ENCODE measurements at regions not wholly inside any gene's neighbourhood (a gene's known extent, or its start where the extent isn't known, plus 50 kb on each side); places are given as distances from the start of the nearest gene placed in this dataset.

GRCh38 chr7:15963206-15963605, 276.7 kb upstream of the MEOX2 start:
- WGBS (ENCODE audit: insufficient coverage): no CpG with 5 or more reads among the region's 3 CpGs
- DNase-seq (no peak), ATAC-seq (replicated peaks in 1 of 4) (no peak)
- H3K9me3 Mint-ChIP-seq: peaks cover 0 to 5% (median 5%) of the 10 kb centered on the region in 3 donors
- ChIA-PET CTCF (interaction anchor here in 1 of 2 donors (0.6 kb wide), 1 partner anchor 194 kb away, joined by 3 read pairs; no protein-coding TSS in a partner anchor), POLR2A (no interaction called here)
- H3K4me3 Mint-ChIP-seq: no peak overlapping the region
- H3K9me3 ChIP-seq: no peaks in the 10 kb centered on the region
- H3K27me3 ChIP-seq (replicated peaks in 1 of 2; ENCODE audit: control insufficient read depth in 2 of 2, extremely low read depth in 1 of 2, insufficient read depth in 2 of 2, low read length in 1 of 2): no peaks in the 10 kb centered on the region
- no peaks in the 10 kb centered on the region for H3K4me1 ChIP-seq (ENCODE audit: control insufficient read depth in 1 of 2, extremely low read depth in 1 of 2, insufficient read depth in 2 of 2, low read length in 2 of 2)
- no peaks in the 10 kb centered on the region for H3K36me3 ChIP-seq (ENCODE audit: control insufficient read depth in 2 of 2, extremely low read depth in 1 of 2, insufficient read depth in 1 of 2, low read length in 1 of 2)
- H3K27me3 Mint-ChIP-seq: no peaks in the 10 kb centered on the region
- no peak overlapping the region for H3K4me3 ChIP-seq (ENCODE audit: control insufficient read depth in 1 of 2, extremely low read depth in 1 of 2, low read length in 1 of 2)
- no peaks in the 10 kb centered on the region for H3K36me3 Mint-ChIP-seq
- H3K27ac ChIP-seq (ENCODE audit: low read length): no peak overlapping the region
- no peak overlapping the region for H3K27ac Mint-ChIP-seq
- H3K4me1 Mint-ChIP-seq: no peaks in the 10 kb centered on the region

GRCh38 chr7:15954671-15955354, 268.3 kb upstream of the MEOX2 start:
- ATAC-seq (replicated peaks in 1 of 4): no peak
- no peak for DNase-seq
- no peaks in the 10 kb centered on the region for H3K36me3 ChIP-seq (ENCODE audit: control insufficient read depth in 2 of 2, extremely low read depth in 1 of 2, insufficient read depth in 1 of 2, low read length in 1 of 2)
- no peak overlapping the region for H3K4me3 ChIP-seq (ENCODE audit: control insufficient read depth in 1 of 2, extremely low read depth in 1 of 2, low read length in 1 of 2)
- Mint-ChIP-seq H3K27me3 (no peaks in the 10 kb centered on the region), H3K4me3 (no peak overlapping the region), H3K4me1 (no peaks in the 10 kb centered on the region), H3K27ac (no peak overlapping the region), H3K9me3 (peaks cover 3 to 11% (median 5%) of the 10 kb centered on the region in 3 donors), H3K36me3 (no peaks in the 10 kb centered on the region)
- H3K27me3 ChIP-seq (replicated peaks in 1 of 2; ENCODE audit: control insufficient read depth in 2 of 2, extremely low read depth in 1 of 2, insufficient read depth in 2 of 2, low read length in 1 of 2): no peaks in the 10 kb centered on the region
- CTCF ChIA-PET: interaction anchor here in 1 of 2 donors (0.7 kb wide), 1 partner anchor 1452 kb away, joined by 4 read pairs; no protein-coding TSS in a partner anchor
- H3K27ac ChIP-seq (ENCODE audit: low read length): no peak overlapping the region
- H3K4me1 ChIP-seq (ENCODE audit: control insufficient read depth in 1 of 2, extremely low read depth in 1 of 2, insufficient read depth in 2 of 2, low read length in 2 of 2): no peaks in the 10 kb centered on the region
- H3K9me3 ChIP-seq: no peaks in the 10 kb centered on the region
- no CpG with 5 or more reads among the region's 2 CpGs for WGBS (ENCODE audit: insufficient coverage)
- POLR2A ChIA-PET: no interaction called here

- Mint-ChIP-seq H3K4me3 (no peak overlapping the region), H3K4me1 (no peaks in the 10 kb centered on the region), H3K9me3 (peaks cover 0 to 14% (median 3%) of the 10 kb centered on the region in 3 donors), H3K36me3 (no peaks in the 10 kb centered on the region), H3K27ac (no peak overlapping the region), H3K27me3 (no peaks in the 10 kb centered on the region)
- Histone ChIP-seq H3K9me3 (no peaks in the 10 kb centered on the region), H3K27me3 (replicated peaks in 1 of 2; ENCODE audit: control insufficient read depth in 2 of 2, extremely low read depth in 1 of 2, insufficient read depth in 2 of 2, low read length in 1 of 2) (no peaks in the 10 kb centered on the region), H3K4me3 (ENCODE audit: control insufficient read depth in 1 of 2, extremely low read depth in 1 of 2, low read length in 1 of 2) (no peak overlapping the region), H3K27ac (ENCODE audit: low read length) (no peak overlapping the region), H3K36me3 (ENCODE audit: control insufficient read depth in 2 of 2, extremely low read depth in 1 of 2, insufficient read depth in 1 of 2, low read length in 1 of 2) (no peaks in the 10 kb centered on the region), H3K4me1 (ENCODE audit: control insufficient read depth in 1 of 2, extremely low read depth in 1 of 2, insufficient read depth in 2 of 2, low read length in 2 of 2) (no peaks in the 10 kb centered on the region)
- no peak for DNase-seq
- no peak for ATAC-seq (replicated peaks in 1 of 4)
- CTCF ChIA-PET: no interaction called here
- POLR2A ChIA-PET: no interaction called here
- WGBS (ENCODE audit: insufficient coverage): no CpG with 5 or more reads among the region's 3 CpGs
Observed at GRCh38 chr7:15950299-15950698, 263.8 kb upstream of the MEOX2 start.

- Mint-ChIP-seq H3K27me3 (no peaks in the 10 kb centered on the region), H3K27ac (no peak overlapping the region), H3K4me3 (no peak overlapping the region), H3K4me1 (no peaks in the 10 kb centered on the region), H3K9me3 (peaks cover 0 to 14% (median 3%) of the 10 kb centered on the region in 3 donors), H3K36me3 (no peaks in the 10 kb centered on the region)
- ChIA-PET POLR2A (no interaction called here), CTCF (no interaction called here)
- ATAC-seq (replicated peaks in 1 of 4): no peak
- Histone ChIP-seq H3K4me3 (ENCODE audit: control insufficient read depth in 1 of 2, extremely low read depth in 1 of 2, low read length in 1 of 2) (no peak overlapping the region), H3K27me3 (replicated peaks in 1 of 2; ENCODE audit: control insufficient read depth in 2 of 2, extremely low read depth in 1 of 2, insufficient read depth in 2 of 2, low read length in 1 of 2) (no peaks in the 10 kb centered on the region), H3K4me1 (ENCODE audit: control insufficient read depth in 1 of 2, extremely low read depth in 1 of 2, insufficient read depth in 2 of 2, low read length in 2 of 2) (no peaks in the 10 kb centered on the region), H3K36me3 (ENCODE audit: control insufficient read depth in 2 of 2, extremely low read depth in 1 of 2, insufficient read depth in 1 of 2, low read length in 1 of 2) (no peaks in the 10 kb centered on the region), H3K27ac (ENCODE audit: low read length) (no peak overlapping the region), H3K9me3 (no peaks in the 10 kb centered on the region)
- no CpG with 5 or more reads among the region's 2 CpGs for WGBS (ENCODE audit: insufficient coverage)
- DNase-seq: no peak
Observed at GRCh38 chr7:15947754-15948153, 261.3 kb upstream of the MEOX2 start.

- DNase-seq: no peak
- Mint-ChIP-seq H3K4me3 (no peak overlapping the region), H3K4me1 (no peaks in the 10 kb centered on the region), H3K9me3 (peaks cover 0 to 3% (median 3%) of the 10 kb centered on the region in 3 donors), H3K27ac (no peak overlapping the region), H3K36me3 (no peaks in the 10 kb centered on the region), H3K27me3 (no peaks in the 10 kb centered on the region)
- Histone ChIP-seq H3K4me3 (ENCODE audit: control insufficient read depth in 1 of 2, extremely low read depth in 1 of 2, low read length in 1 of 2) (no peak overlapping the region), H3K9me3 (no peaks in the 10 kb centered on the region), H3K36me3 (ENCODE audit: control insufficient read depth in 2 of 2, extremely low read depth in 1 of 2, insufficient read depth in 1 of 2, low read length in 1 of 2) (no peaks in the 10 kb centered on the region), H3K27ac (ENCODE audit: low read length) (no peak overlapping the region), H3K27me3 (replicated peaks in 1 of 2; ENCODE audit: control insufficient read depth in 2 of 2, extremely low read depth in 1 of 2, insufficient read depth in 2 of 2, low read length in 1 of 2) (no peaks in the 10 kb centered on the region), H3K4me1 (ENCODE audit: control insufficient read depth in 1 of 2, extremely low read depth in 1 of 2, insufficient read depth in 2 of 2, low read length in 2 of 2) (no peaks in the 10 kb centered on the region)
- ATAC-seq (replicated peaks in 1 of 4): no peak
- ChIA-PET CTCF (no interaction called here), POLR2A (no interaction called here)
Observed at GRCh38 chr7:15938115-15938514, 251.6 kb upstream of the MEOX2 start.

- H3K27ac ChIP-seq (ENCODE audit: low read length): no peak overlapping the region
- Mint-ChIP-seq H3K27me3 (no peaks in the 10 kb centered on the region), H3K27ac (no peak overlapping the region), H3K4me3 (no peak overlapping the region), H3K36me3 (no peaks in the 10 kb centered on the region), H3K4me1 (no peaks in the 10 kb centered on the region), H3K9me3 (peaks cover 0 to 3% (median 3%) of the 10 kb centered on the region in 3 donors)
- ChIA-PET POLR2A (no interaction called here), CTCF (no interaction called here)
- no peak overlapping the region for H3K4me3 ChIP-seq (ENCODE audit: control insufficient read depth in 1 of 2, extremely low read depth in 1 of 2, low read length in 1 of 2)
- no peaks in the 10 kb centered on the region for H3K27me3 ChIP-seq (replicated peaks in 1 of 2; ENCODE audit: control insufficient read depth in 2 of 2, extremely low read depth in 1 of 2, insufficient read depth in 2 of 2, low read length in 1 of 2)
- H3K4me1 ChIP-seq (ENCODE audit: control insufficient read depth in 1 of 2, extremely low read depth in 1 of 2, insufficient read depth in 2 of 2, low read length in 2 of 2): no peaks in the 10 kb centered on the region
- DNase-seq (no peak), ATAC-seq (replicated peaks in 1 of 4) (no peak)
- H3K9me3 ChIP-seq: no peaks in the 10 kb centered on the region
- H3K36me3 ChIP-seq (ENCODE audit: control insufficient read depth in 2 of 2, extremely low read depth in 1 of 2, insufficient read depth in 1 of 2, low read length in 1 of 2): no peaks in the 10 kb centered on the region
Observed at GRCh38 chr7:15937571-15937970, 251.1 kb upstream of the MEOX2 start.

- Histone ChIP-seq H3K27me3 (replicated peaks in 1 of 2; ENCODE audit: control insufficient read depth in 2 of 2, extremely low read depth in 1 of 2, insufficient read depth in 2 of 2, low read length in 1 of 2) (no peaks in the 10 kb centered on the region), H3K27ac (ENCODE audit: low read length) (no peak overlapping the region), H3K4me3 (ENCODE audit: control insufficient read depth in 1 of 2, extremely low read depth in 1 of 2, low read length in 1 of 2) (no peak overlapping the region), H3K36me3 (ENCODE audit: control insufficient read depth in 2 of 2, extremely low read depth in 1 of 2, insufficient read depth in 1 of 2, low read length in 1 of 2) (no peaks in the 10 kb centered on the region), H3K9me3 (no peaks in the 10 kb centered on the region), H3K4me1 (ENCODE audit: control insufficient read depth in 1 of 2, extremely low read depth in 1 of 2, insufficient read depth in 2 of 2, low read length in 2 of 2) (no peaks in the 10 kb centered on the region)
- H3K27me3 Mint-ChIP-seq: no peaks in the 10 kb centered on the region
- ATAC-seq (replicated peaks in 1 of 4) (no peak), DNase-seq (no peak)
- no peak overlapping the region for H3K4me3 Mint-ChIP-seq
- ChIA-PET CTCF (interaction anchor here in 1 of 2 donors (0.6 kb wide), 1 partner anchor 9 kb away, joined by 3 read pairs; no protein-coding TSS in a partner anchor), POLR2A (interaction anchor here in 1 of 2 donors (0.7 kb wide), 1 partner anchor 79 kb away, joined by 3 read pairs; no protein-coding TSS in a partner anchor)
- H3K36me3 Mint-ChIP-seq: no peaks in the 10 kb centered on the region
- H3K9me3 Mint-ChIP-seq: peaks cover 0 to 3% (median 3%) of the 10 kb centered on the region in 3 donors
- 83% methylated on average over 2 of the region's 2 CpGs for WGBS (ENCODE audit: insufficient coverage)
- no peaks in the 10 kb centered on the region for H3K4me1 Mint-ChIP-seq
- no peak overlapping the region for H3K27ac Mint-ChIP-seq
Observed at GRCh38 chr7:15936991-15937390, 250.5 kb upstream of the MEOX2 start.
